AML-193 (cell line): ENCODE measurements at regions not wholly inside any gene's neighbourhood (a gene's known extent, or its start where the extent isn't known, plus 50 kb on each side); places are given as distances from the start of the nearest gene placed in this dataset.
"Not testable (repeated sequence)": the region's sequence is repeated elsewhere in the genome, so short reads cannot be mapped to it uniquely, and the experiment has no call there.

Experiments used
- DNase-seq, 2 experiments: peaks; one replicate each; lab custom pipeline; 2025; lab: John Stamatoyannopoulos, UW

DNA sequence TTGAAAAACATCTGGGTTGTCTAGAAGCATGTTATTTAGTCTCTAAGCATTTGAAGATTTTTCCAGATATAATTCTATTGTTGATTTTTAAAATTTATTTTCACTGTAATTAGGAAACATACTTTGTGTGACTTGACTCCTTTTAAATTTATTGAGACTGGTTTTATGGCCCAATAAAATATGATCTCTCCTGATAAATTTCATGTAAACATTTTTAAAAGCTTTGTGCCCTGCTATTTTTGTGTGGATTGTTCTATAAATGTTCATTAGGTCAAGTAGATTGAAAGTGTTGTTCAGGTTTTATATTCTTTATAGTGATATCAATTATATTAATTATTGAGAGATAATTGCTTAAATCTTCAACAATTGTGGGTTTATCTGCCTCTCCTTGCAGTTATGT lies 105.4 kb downstream of the RFX6 start:
- no peak for DNase-seq

DNA sequence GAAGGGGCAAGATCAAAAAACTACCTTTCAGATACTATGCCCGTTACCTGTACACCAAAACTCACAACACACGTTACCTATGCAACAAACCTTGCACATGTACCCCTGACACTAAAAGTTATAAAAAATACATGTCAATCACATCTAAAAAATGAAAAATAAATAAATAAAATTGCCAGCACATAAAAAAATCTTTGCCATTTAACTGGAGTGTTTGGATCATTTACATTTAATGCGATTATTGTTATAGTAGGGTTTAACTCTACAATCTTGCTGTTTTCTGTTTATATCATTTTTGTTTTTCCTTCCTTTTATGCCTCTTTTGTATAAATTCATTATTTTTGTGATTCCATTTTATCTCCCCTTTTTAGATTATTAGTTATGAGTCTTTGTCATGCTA lies 106.3 kb downstream of the RFX6 start:
- no peak for DNase-seq

DNA sequence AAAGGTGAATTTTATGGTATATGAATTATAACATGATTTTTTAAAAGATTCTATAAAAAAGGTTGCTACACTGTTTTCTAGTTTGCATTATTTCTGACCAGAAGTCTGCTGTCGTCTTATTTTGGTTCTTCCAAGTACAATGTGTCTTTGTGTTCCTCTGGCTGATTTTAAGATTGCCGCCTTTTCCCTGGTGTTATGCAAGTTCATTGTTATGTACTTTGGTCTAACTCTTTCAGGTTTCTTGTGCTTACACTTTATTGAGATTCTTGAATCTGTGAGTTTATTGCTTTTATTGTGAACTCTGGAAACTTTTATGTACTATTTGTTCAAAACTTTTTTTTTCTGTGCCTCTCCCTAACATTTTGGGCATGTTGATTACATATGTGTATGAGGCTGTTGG lies 109.8 kb downstream of the RFX6 start:
- no peak for DNase-seq

DNA sequence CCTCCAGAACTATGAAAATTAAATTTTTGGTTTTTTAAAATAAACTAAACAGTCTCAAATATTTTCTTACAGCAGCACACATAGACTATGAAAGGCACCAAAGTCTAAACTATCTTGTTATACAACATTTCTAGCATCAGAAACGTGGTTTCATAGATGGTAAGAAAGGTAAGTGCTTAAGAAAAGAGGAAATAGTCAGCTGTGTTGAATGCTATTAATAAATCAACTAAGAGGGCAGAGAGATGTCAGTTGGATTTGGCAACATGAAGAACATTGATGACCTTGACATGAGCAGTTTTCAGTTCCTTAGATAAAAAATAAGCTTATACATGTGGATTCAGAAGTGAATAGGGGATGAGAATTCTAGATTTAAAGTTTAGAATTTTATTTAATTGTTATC lies 113.6 kb downstream of the RFX6 start:
- DNase-seq, result no peak

DNA sequence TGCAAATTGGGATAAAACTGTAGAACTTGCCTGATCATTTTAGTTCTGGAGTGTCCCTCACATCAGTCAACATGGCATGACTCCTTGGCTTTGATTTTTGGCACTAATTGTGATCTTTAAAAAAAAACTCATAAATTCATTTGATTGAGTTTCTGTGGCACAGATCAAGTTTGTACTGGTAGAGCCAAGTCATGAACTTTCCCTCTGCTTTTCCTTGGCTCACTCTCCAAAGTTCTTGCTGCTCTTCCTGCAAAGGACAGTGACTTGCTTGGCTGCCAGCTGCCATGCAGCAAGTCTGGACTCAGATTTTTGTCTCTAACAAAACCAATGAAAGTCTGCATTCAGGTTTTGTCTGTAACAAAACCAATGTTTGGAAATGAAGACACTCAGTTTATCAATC lies 115.5 kb downstream of the RFX6 start:
- no peak for DNase-seq

- DNase-seq, result no peak
Observed at GRCh38 chr6:116994447-116994846, 117.4 kb downstream of the RFX6 start.

- DNase-seq, result no peak
Observed at GRCh38 chr6:116996842-116997241, 119.8 kb downstream of the RFX6 start.

- DNase-seq, result no peak
Observed at GRCh38 chr6:116997496-116997895, 120.5 kb downstream of the RFX6 start.

DNA sequence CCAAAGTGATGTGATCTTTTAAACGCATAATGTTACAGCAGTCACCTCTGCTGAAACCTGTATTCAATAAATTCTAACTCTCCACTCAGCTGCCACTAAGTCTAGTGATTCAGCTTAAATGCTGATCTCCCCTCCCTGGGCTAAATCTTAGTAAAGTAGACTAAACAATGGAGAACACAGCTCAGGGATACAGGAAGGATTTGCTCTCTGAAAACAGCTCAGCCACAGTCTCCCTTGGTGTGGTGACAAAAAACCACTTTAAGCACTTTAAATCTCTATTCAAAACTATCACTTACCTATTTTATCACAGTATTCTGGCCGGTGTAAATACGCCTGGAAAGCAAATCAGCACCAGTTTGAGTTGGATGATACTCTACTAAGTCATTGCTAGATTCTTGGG lies 130.6 kb downstream of the RFX6 start:
- no peak for DNase-seq

DNA sequence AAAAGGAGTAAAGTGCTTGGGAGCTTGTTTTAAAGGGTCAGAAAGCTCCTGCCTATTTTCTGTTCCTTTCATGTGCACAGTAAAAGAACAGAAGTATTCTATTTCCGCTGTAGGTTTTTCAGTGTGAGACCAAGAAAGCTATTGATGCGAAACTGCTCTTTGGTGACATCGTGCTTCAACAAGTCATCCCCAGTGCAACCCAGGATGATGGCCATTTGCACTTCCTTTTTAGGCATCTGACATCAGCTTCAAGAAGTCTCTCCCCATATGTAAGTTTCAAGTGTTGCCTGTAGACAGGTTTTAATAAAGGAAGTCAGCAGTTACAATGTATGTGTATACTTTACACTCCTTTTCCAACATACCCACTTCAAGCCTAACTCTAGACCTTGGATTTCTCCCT lies 131.6 kb downstream of the RFX6 start:
- no peak for DNase-seq

- not testable (repeated sequence) for DNase-seq
Observed at GRCh38 chr6:117014641-117015473, 137.8 kb downstream of the RFX6 start.

GRCh38 chr6:117015474-117015804 lies 138.4 kb downstream of the RFX6 start:
- DNase-seq, result not testable (repeated sequence)

- DNase-seq, result no peak
Observed at GRCh38 chr6:117018771-117019170, 141.7 kb downstream of the RFX6 start.

GRCh38 chr6:117022774-117023173 lies 145.7 kb downstream of the RFX6 start:
- no peak for DNase-seq

GRCh38 chr6:117025310-117025709 lies 148.3 kb downstream of the RFX6 start:
- DNase-seq, result no peak

GRCh38 chr6:117028256-117028655 lies 151.2 kb downstream of the RFX6 start:
- no peak for DNase-seq

GRCh38 chr6:117034547-117034946 lies 157.5 kb downstream of the RFX6 start:
- DNase-seq, result no peak

DNA sequence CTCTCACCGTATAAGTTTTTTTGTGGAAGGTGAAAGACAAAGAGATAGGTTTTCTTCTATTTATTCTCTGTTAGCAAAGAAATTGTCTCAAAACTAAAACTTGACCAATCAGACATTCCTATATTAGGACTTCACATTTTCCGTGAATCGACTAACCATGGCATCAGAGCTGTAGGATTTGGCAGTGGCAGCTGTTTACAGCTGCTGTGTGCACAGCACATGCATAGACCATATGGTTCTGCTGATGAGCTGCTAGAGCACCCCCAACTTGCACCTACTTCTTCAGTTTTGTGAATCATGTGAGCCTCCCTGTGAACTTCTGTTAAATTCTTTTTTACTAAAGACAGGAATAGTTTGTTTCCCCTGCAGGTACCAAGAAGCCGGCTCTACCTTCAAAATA lies 157.9 kb downstream of the RFX6 start:
- no peak for DNase-seq

DNA sequence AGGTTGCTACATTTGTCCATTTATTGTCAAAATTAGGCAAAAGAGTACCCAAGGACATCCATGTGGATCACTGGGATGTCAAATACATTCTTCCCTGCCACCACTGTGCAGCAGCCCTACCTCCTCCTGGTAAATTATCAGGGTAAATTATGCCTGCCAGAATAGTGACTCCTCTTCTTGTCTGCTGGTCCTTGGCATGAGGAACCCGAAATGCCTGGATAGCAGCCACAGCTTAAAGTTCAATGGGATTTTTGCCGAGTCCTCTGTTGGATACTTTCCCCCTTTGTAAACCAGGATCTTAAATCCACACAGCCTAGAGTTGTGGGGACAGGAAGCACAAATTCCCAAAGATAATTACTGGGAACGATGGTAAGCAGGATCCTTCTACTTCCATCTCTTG lies 173.3 kb downstream of the RFX6 start:
- DNase-seq, result no peak

- no peak for DNase-seq
Observed at GRCh38 chr6:117072134-117072533, 193.2 kb upstream of the VGLL2 start.

DNA sequence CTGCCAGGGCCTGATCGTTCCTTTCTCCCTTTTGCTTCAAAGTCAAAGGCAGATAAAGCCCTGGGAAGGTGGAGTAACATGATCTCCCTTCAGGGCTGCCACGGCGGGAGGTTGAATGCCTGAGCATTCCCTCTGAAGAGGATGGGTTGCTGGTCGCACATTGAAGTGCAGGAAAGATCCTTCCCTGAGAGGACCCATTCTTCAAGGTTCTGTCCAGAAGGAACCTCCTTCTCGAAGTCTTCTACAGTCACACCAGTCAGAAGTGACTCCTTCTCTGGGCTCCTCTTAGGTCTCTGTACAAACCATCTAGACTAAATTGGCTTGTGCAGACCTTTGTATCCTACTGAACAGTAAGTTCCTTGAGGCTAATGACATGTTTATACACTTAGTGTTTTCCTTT lies 192.6 kb upstream of the VGLL2 start:
- DNase-seq, result no peak

- no peak for DNase-seq
Observed at GRCh38 chr6:117074672-117075071, 190.7 kb upstream of the VGLL2 start.

GRCh38 chr6:117075218-117075617 lies 190.1 kb upstream of the VGLL2 start:
- DNase-seq, result no peak

DNA sequence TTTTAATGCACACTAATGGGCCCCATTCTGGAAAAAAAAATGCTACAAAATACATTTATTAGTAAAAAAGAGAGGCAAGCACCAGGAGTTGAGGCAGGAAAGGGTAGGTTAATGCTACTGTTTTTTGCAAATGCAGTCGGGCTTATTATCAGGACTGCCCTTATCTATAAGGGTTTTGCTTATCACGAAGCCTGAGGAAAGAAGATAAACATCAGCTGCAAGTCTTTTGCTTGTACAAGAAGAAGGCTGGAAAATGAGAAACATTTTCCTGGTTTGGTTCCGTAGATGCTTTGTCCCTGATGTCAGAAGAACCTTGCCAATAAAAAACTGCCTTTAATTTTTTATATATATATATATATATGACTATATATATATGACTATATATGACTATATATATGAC lies 189.3 kb upstream of the VGLL2 start:
- no peak for DNase-seq
